Loucy (cell line): ENCODE measurements at regions not wholly inside any gene's neighbourhood (a gene's known extent, or its start where the extent isn't known, plus 50 kb on each side); places are given as distances from the start of the nearest gene placed in this dataset.

Experiments used
- EZH2phosphoT487 ChIP-seq: fragments of 200-600 bp; IDR thresholded peaks from 2 replicates; pipeline ENCODE4 v1.6.1; 2018; ENCODE audit warnings: antibody characterized with exemption, mild to moderate bottlenecking, moderate library complexity, borderline replicate concordance
- TF ChIP-seq, protein P1 (sequence below): fragments of 200-600 bp; sonication (generic); conservative IDR thresholded peaks from 2 replicates; pipeline ENCODE4 v1.5.1; 2014; ENCODE audit warnings: mild to moderate bottlenecking, antibody characterized with exemption, low read length

DNA sequence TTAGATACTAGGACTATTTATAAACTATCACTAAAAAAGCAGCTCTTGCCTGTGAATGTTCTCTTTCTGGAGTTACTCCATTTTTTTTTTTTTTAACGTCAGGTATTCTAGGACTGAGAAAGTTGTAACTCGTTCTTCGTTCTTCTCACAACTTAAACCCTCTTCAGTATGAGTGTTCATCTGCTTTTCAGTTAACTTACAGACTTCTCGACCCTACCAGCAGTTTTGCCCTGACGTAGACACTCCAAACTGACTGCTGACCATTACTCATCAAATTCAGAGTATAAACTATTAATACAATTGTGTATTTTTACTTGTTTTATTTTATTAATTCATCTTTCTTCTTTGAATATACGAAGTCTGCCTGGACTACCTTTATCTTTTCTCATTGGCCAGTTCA is 353.1 kb downstream of the GPR37 start:
- TF ChIP-seq, protein P1, sequence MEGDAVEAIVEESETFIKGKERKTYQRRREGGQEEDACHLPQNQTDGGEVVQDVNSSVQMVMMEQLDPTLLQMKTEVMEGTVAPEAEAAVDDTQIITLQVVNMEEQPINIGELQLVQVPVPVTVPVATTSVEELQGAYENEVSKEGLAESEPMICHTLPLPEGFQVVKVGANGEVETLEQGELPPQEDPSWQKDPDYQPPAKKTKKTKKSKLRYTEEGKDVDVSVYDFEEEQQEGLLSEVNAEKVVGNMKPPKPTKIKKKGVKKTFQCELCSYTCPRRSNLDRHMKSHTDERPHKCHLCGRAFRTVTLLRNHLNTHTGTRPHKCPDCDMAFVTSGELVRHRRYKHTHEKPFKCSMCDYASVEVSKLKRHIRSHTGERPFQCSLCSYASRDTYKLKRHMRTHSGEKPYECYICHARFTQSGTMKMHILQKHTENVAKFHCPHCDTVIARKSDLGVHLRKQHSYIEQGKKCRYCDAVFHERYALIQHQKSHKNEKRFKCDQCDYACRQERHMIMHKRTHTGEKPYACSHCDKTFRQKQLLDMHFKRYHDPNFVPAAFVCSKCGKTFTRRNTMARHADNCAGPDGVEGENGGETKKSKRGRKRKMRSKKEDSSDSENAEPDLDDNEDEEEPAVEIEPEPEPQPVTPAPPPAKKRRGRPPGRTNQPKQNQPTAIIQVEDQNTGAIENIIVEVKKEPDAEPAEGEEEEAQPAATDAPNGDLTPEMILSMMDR: no peak
- no peak for TF ChIP-seq EZH2phosphoT487
